ENCODE measurements at regions not wholly inside any gene's neighbourhood (a gene's known extent, or its start where the extent isn't known, plus 50 kb on each side); places are given as distances from the start of the nearest gene placed in this dataset.

- DNase-seq (ENCODE audit: low spot score), result no peak
Observed at GRCh38 chr5:110032376-110032775, 342.6 kb downstream of the MAN2A1 start.

GRCh38 chr5:110034056-110034600, 344.4 kb downstream of the MAN2A1 start:
- DNase-seq (ENCODE audit: low spot score), result no peak

GRCh38 chr5:110038297-110038997, 348.7 kb downstream of the MAN2A1 start:
- DNase-seq (ENCODE audit: low spot score), result no peak

GRCh38 chr5:110040178-110040577, 350.5 kb downstream of the MAN2A1 start:
- no peak for DNase-seq (ENCODE audit: low spot score)

- no peak for DNase-seq (ENCODE audit: low spot score)
Observed at GRCh38 chr5:110043025-110043424, 353.3 kb downstream of the MAN2A1 start.

GRCh38 chr5:110045158-110045557, 355.4 kb downstream of the MAN2A1 start:
- no peak for DNase-seq (ENCODE audit: low spot score)

- DNase-seq (ENCODE audit: low spot score), result no peak
Observed at GRCh38 chr5:110048491-110048890, 358.8 kb downstream of the MAN2A1 start.

GRCh38 chr5:110049816-110050215, 360.1 kb downstream of the MAN2A1 start:
- DNase-seq (ENCODE audit: low spot score), result no peak

GRCh38 chr5:110050640-110051345, 361.1 kb downstream of the MAN2A1 start:
- no peak for DNase-seq (ENCODE audit: low spot score)

- no peak for DNase-seq (ENCODE audit: low spot score)
Observed at GRCh38 chr5:110053205-110053604, 363.5 kb downstream of the MAN2A1 start.

- DNase-seq (ENCODE audit: low spot score), result no peak
Observed at GRCh38 chr5:110053824-110054223, 364.1 kb downstream of the MAN2A1 start.

- peak; percentile 55 for DNase-seq (ENCODE audit: low spot score)
Observed at GRCh38 chr5:110054240-110054639, 364.5 kb downstream of the MAN2A1 start.

- no peak for DNase-seq (ENCODE audit: low spot score)
Observed at GRCh38 chr5:110055302-110055701, 365.6 kb downstream of the MAN2A1 start.

GRCh38 chr5:110056580-110057114, 366.9 kb downstream of the MAN2A1 start:
- no peak for DNase-seq (ENCODE audit: low spot score)

- no peak for DNase-seq (ENCODE audit: low spot score)
Observed at GRCh38 chr5:110058175-110058574, 368.4 kb downstream of the MAN2A1 start.

- no peak for DNase-seq (ENCODE audit: low spot score)
Observed at GRCh38 chr5:110062246-110062645, 372.5 kb downstream of the MAN2A1 start.

- DNase-seq (ENCODE audit: low spot score), result peak; percentile 11
Observed at GRCh38 chr5:110063640-110064602, 374.2 kb downstream of the MAN2A1 start.

GRCh38 chr5:110064603-110065268, 375.0 kb downstream of the MAN2A1 start:
- no peak for DNase-seq (ENCODE audit: low spot score)

- no peak for DNase-seq (ENCODE audit: low spot score)
Observed at GRCh38 chr5:110070836-110071235, 381.1 kb downstream of the MAN2A1 start.

GRCh38 chr5:110072651-110073050, 382.9 kb downstream of the MAN2A1 start:
- DNase-seq (ENCODE audit: low spot score), result no peak

- DNase-seq (ENCODE audit: low spot score), result no peak
Observed at GRCh38 chr5:110073534-110073933, 383.8 kb downstream of the MAN2A1 start.

Data from kidney capillary endothelial cell (primary cell).